BE2C (cell line): ENCODE measurements at regions not wholly inside any gene's neighbourhood (a gene's known extent, or its start where the extent isn't known, plus 50 kb on each side); places are given as distances from the start of the nearest gene placed in this dataset.

Experiments used
- DNase-seq: peaks from one replicate; pipeline ENCODE4 v3.0.0-alpha.2; 2020
- H3K27me3 ChIP-seq: fragments of 250-450 bp; sonication (Bioruptor Pico); 2 replicates; pipeline ENCODE4 v1.5.1; 2020; ENCODE audit warnings: mild to moderate bottlenecking
- H3K36me3 ChIP-seq: fragments of 250-450 bp; sonication (Bioruptor Pico); 2 replicates; pipeline ENCODE4 v1.5.1; 2020; ENCODE audit warnings: mild to moderate bottlenecking
- H3K4me1 ChIP-seq: fragments of 250-450 bp; sonication (Bioruptor Pico); 2 replicates; pipeline ENCODE4 v1.5.1; 2020
- H3K4me3 ChIP-seq: 2 replicates; pipeline ENCODE4 v1.5.1; 2011; ENCODE audit warnings: low read depth, low read length
- H3K9me3 ChIP-seq: fragments of 250-450 bp; sonication (Bioruptor Pico); 2 replicates; pipeline ENCODE4 v1.5.1; 2020
- CTCF ChIP-seq: IDR thresholded peaks from 2 replicates; pipeline ENCODE4 v1.5.1; 2012; ENCODE audit warnings: mild to moderate bottlenecking, low read depth, low read length

GRCh38 chr6:14734052-14734415, 511.8 kb upstream of the JARID2 start:
- Histone ChIP-seq H3K36me3 (no peaks in the 10 kb centered on the region), H3K9me3 (no peaks in the 10 kb centered on the region), H3K4me1 (peaks cover 8% of the 10 kb centered on the region), H3K4me3 (no peak overlapping the region), H3K27me3 (no peaks in the 10 kb centered on the region)
- no peak for TF ChIP-seq CTCF
- DNase-seq, result peak; percentile 18

- H3K4me1 ChIP-seq, result peaks cover 13% of the 10 kb centered on the region
- H3K36me3 ChIP-seq, result no peaks in the 10 kb centered on the region
- TF ChIP-seq CTCF, result no peak
- H3K27me3 ChIP-seq, result no peaks in the 10 kb centered on the region
- H3K4me3 ChIP-seq, result no peak overlapping the region
- DNase-seq, result no peak
- H3K9me3 ChIP-seq, result no peaks in the 10 kb centered on the region
Observed at GRCh38 chr6:14734416-14735340, 511.2 kb upstream of the JARID2 start.

- Histone ChIP-seq H3K36me3 (no peaks in the 10 kb centered on the region), H3K4me3 (no peak overlapping the region), H3K9me3 (no peaks in the 10 kb centered on the region), H3K4me1 (peaks cover 15% of the 10 kb centered on the region), H3K27me3 (no peaks in the 10 kb centered on the region)
- no peak for TF ChIP-seq CTCF
- no peak for DNase-seq
Observed at GRCh38 chr6:14735956-14736486, 509.8 kb upstream of the JARID2 start.

GRCh38 chr6:14736554-14736953, 509.3 kb upstream of the JARID2 start:
- DNase-seq, result no peak
- Histone ChIP-seq H3K4me1 (peaks cover 15% of the 10 kb centered on the region), H3K36me3 (no peaks in the 10 kb centered on the region), H3K4me3 (no peak overlapping the region), H3K27me3 (no peaks in the 10 kb centered on the region), H3K9me3 (no peaks in the 10 kb centered on the region)
- no peak for TF ChIP-seq CTCF

GRCh38 chr6:14738497-14738896, 507.4 kb upstream of the JARID2 start:
- Histone ChIP-seq H3K36me3 (no peaks in the 10 kb centered on the region), H3K4me1 (peaks cover 15% of the 10 kb centered on the region), H3K4me3 (no peak overlapping the region), H3K27me3 (no peaks in the 10 kb centered on the region), H3K9me3 (no peaks in the 10 kb centered on the region)
- no peak for DNase-seq
- TF ChIP-seq CTCF, result no peak

- Histone ChIP-seq H3K27me3 (no peaks in the 10 kb centered on the region), H3K36me3 (no peaks in the 10 kb centered on the region), H3K4me1 (peaks cover 15% of the 10 kb centered on the region), H3K9me3 (no peaks in the 10 kb centered on the region), H3K4me3 (no peak overlapping the region)
- no peak for TF ChIP-seq CTCF
- peak; percentile 32 for DNase-seq
Observed at GRCh38 chr6:14738933-14739332, 506.9 kb upstream of the JARID2 start.
